AG04450 (cell line): ENCODE measurements at regions not wholly inside any gene's neighbourhood (a gene's known extent, or its start where the extent isn't known, plus 50 kb on each side); places are given as distances from the start of the nearest gene placed in this dataset.

Source experiments
- CTCF ChIA-PET: fragments of 300-600, 350-600 bp; formaldehyde crosslinking; extraction: SDS; loops from one replicate; lab custom pipeline; 2022; ENCODE audit warnings: antibody characterized with exemption, inconsistent platforms; lab: Charles Lee
- POLR2A ChIA-PET: fragments of 350-600 bp; formaldehyde crosslinking; extraction: SDS; loops from one replicate; lab custom pipeline; 2021; ENCODE audit warnings: antibody characterized with exemption, inconsistent platforms; lab: Yijun Ruan, JAX
- DNase-seq: peaks from one replicate; pipeline ENCODE4 v3.0.0-alpha.2; 2011; ENCODE audit warnings: low read depth, low spot score
- H3K27ac ChIP-seq: one replicate; pipeline ENCODE4 v1.5.1; 2012; ENCODE audit warnings: low read depth, low read length, control low read depth
- H3K27me3 ChIP-seq: one replicate; pipeline ENCODE4 v1.6.0; 2012; ENCODE audit warnings: low read length; ENCODE audit not compliant: control insufficient read depth, insufficient read depth
- H3K4me3 ChIP-seq: 2 replicates; pipeline ENCODE4 v1.5.1; 2011; ENCODE audit warnings: mild to moderate bottlenecking, low read depth, low read length, control low read depth
- H3K9me3 ChIP-seq: 2 replicates; pipeline ENCODE4 v1.5.1; 2012; ENCODE audit warnings: low read length; ENCODE audit not compliant: control insufficient read depth, insufficient read depth
- CTCF ChIP-seq: IDR thresholded peaks from 2 replicates; pipeline ENCODE4 v1.5.1; 2011; ENCODE audit warnings: low read depth, low read length, control low read depth, inconsistent platforms

GRCh38 chr5:61621202-61621650 is 289.2 kb downstream of the ZSWIM6 start:
- ChIA-PET CTCF (no interaction called here), POLR2A (no interaction called here)
- TF ChIP-seq CTCF: no peak
- H3K4me3 ChIP-seq: no peak overlapping the region
- no peak overlapping the region for H3K27ac ChIP-seq
- H3K27me3 ChIP-seq: peaks cover 4% of the 10 kb centered on the region
- no peaks in the 10 kb centered on the region; the same call in 1 of the 2 replicates for H3K9me3 ChIP-seq
- DNase-seq: no peak

GRCh38 chr5:61622156-61622555 is 290.1 kb downstream of the ZSWIM6 start:
- no peak for DNase-seq
- H3K27ac ChIP-seq: no peak overlapping the region
- H3K27me3 ChIP-seq: peaks cover 4% of the 10 kb centered on the region
- ChIA-PET CTCF (no interaction called here), POLR2A (no interaction called here)
- H3K4me3 ChIP-seq: no peak overlapping the region
- H3K9me3 ChIP-seq: no peaks in the 10 kb centered on the region; the same call in 1 of the 2 replicates
- TF ChIP-seq CTCF: no peak

- DNase-seq: no peak
- CTCF ChIA-PET: interaction anchor here (1.0 to 1.6 kb wide), 5 partner anchors 9 to 568 kb away, joined by 3 read pairs; no protein-coding TSS in a partner anchor
- Histone ChIP-seq H3K9me3 (no peaks in the 10 kb centered on the region; the same call in 1 of the 2 replicates), H3K27ac (no peak overlapping the region), H3K4me3 (no peak overlapping the region), H3K27me3 (peaks cover 4% of the 10 kb centered on the region)
- TF ChIP-seq CTCF: 0 out of 2 replicates have a peak, but pooled peaks have one; percentile 24
- POLR2A ChIA-PET: no interaction called here
Observed at GRCh38 chr5:61623401-61624069, 291.5 kb downstream of the ZSWIM6 start.

- CTCF ChIA-PET: interaction anchor here (1.0 to 1.9 kb wide), 7 partner anchors 10 to 569 kb away, joined by 3 to 4 read pairs (median 3); no protein-coding TSS in a partner anchor
- no peak for DNase-seq
- TF ChIP-seq CTCF: no peak
- Histone ChIP-seq H3K9me3 (no peaks in the 10 kb centered on the region; the same call in 1 of the 2 replicates), H3K4me3 (no peak overlapping the region), H3K27ac (no peak overlapping the region), H3K27me3 (peaks cover 2% of the 10 kb centered on the region)
- POLR2A ChIA-PET: no interaction called here
Observed at GRCh38 chr5:61624553-61625136, 292.6 kb downstream of the ZSWIM6 start.

- ChIA-PET POLR2A (no interaction called here), CTCF (interaction anchor here (0.9 to 1.9 kb wide), 6 partner anchors 11 to 50 kb away, joined by 3 to 4 read pairs (median 4); no protein-coding TSS in a partner anchor)
- H3K4me3 ChIP-seq: peak overlapping the region; percentile 51
- H3K9me3 ChIP-seq: no peaks in the 10 kb centered on the region; the same call in 1 of the 2 replicates
- H3K27ac ChIP-seq: no peak overlapping the region
- no peak for DNase-seq
- TF ChIP-seq CTCF: no peak
- H3K27me3 ChIP-seq: no peaks in the 10 kb centered on the region
Observed at GRCh38 chr5:61625137-61625561, 293.1 kb downstream of the ZSWIM6 start.
